ENCODE measurements at regions not wholly inside any gene's neighbourhood (a gene's known extent, or its start where the extent isn't known, plus 50 kb on each side); places are given as distances from the start of the nearest gene placed in this dataset.

DNA sequence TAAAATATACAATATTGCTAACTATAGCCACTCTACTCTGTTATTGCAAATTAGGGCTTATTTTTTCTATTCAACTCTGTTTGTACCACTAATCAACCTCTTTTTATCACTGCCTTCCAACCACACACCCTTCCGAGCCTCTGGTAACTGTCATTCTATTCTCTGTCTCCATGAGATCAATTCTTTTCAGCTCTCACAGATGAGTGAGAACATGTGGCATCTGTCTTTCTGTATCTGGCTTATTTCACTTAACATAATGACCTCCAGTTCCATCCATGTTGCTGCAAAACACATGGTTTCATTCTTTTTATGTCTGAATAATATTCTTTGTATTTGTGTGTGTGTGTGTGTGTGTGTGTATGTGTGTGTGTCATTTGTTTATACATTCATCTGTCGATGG is 350.1 kb upstream of the DACH1 start:
- DNase-seq: no peak

DNA sequence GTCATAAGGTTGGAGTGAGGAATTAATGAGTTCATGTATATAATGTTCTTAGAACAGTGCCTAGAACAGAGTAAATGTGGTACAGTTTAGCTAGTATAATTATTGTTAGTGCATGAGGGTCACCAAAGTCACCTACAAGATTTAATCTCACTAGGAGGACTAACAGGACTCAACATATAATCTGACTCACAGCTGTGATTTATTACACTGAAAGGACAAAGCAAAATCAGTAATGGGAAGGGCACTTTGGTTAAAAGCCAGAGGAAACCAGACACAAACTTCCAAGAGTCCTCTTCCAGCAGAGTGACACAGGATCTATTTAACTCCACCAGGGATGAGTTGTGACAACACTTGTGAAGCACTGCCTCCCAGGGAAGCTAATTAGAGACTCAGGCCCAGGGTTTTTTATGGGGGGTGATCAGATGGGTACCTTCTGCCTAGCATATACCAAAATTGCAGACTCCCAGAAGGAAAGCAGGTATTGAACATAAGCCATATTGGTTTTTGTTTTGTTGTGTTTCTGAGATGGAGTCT is 341.2 kb upstream of the DACH1 start:
- DNase-seq: no peak

DNA sequence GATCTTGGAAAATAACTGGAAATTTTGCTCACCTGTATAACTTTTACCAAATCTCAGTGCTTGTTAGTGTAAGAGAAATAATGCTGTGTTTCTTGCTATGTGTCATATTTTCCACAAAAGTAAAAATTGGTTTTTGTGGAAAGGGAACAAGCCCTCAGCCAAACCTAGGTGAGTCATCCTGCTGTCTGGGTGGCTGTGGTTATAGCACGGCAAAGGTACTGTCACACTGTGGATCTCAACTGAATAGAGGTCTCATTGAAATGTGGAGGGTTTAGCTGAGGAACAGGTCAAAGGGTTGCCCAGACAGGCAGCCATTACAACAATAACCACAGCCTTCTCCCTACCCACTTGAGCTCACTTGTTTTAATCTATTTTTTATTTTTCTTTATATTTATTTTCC is 338.8 kb upstream of the DACH1 start:
- peak in 1 of 5 experiments; percentile 5 for DNase-seq

DNA sequence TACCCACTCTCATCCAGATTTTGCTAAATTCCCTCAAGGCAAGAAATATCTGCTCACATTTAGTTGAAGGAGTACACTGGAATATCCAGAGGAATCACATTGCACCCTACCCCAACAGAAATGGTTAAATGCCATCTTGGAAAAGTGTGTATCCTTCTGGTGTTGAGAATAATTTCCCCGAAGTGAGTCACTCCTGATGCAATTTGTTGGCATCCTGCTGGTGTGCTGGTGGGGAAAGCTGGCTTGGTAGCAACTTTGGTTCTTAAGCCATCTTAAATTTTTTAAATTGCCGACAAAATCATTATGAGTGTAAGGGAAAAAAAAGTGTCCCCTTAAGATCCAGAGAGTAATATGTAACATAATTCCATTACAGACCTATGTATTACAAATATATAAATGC is 337.3 kb upstream of the DACH1 start:
- DNase-seq: no peak

DNA sequence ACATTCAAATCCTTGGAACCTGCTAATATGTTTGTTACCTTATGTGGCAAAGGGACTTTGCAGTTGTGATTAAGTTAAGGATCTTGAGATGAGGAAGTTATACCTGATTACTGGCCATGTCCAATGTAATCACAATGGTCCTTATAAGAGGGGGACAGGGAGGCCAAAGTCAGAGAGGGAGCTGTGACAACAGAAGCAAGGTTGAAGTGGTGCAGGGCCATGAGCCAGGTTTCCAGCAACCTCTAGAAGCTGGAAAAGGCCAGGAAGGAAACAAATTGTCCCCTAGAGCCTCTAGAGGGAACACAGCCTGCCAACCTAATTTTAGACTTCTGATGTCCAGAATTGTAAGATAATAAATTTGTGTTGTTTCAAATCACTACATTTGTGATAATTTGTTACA is 334.7 kb upstream of the DACH1 start:
- no peak for DNase-seq

DNA sequence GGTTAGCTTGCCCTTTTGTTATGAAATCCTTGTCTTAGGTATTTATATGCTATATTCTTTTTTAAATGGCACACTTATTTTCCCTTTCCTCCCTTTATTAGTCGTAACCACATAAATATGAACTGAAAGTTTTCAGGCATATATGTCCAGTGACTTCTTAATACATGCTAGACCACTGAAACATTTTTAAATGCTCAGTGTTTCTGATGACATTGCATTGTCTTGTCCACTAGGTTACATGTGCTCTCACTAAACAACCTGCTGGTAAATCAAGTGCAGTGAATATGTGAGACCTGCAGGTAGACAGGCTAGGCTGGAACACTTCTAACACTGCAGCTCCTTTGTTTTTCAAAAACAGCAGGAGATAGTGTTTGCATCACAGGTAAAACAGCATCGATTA is 332.6 kb upstream of the DACH1 start:
- no peak for DNase-seq

DNA sequence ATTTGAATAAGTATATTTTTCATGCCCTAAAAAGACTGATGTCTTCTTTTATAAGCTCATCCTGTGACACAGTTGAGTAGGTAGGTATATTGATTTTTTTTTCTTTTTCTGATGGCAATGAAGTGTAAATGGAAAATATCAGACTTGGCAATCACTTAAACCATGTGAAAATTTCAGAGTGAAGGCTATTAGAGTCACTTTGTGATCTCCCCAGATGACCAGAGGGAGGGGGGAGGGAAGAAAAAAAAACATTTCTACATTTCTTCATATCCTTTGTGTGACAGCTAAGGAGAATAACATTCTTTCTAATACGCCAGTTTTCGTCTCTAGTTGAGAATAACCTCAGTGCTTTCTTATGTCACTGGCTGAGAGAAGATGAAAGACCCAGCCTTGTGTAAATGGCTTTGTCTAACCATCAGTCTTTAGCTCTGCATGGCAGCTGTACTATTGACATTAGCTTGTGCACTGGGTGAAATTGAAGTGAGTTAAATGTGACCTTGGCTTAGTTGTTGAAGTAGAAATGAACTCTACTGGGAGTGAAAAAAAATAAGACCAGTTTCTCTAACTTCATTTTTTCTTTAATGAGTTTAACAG is 332.1 kb upstream of the DACH1 start:
- no peak for DNase-seq

DNA sequence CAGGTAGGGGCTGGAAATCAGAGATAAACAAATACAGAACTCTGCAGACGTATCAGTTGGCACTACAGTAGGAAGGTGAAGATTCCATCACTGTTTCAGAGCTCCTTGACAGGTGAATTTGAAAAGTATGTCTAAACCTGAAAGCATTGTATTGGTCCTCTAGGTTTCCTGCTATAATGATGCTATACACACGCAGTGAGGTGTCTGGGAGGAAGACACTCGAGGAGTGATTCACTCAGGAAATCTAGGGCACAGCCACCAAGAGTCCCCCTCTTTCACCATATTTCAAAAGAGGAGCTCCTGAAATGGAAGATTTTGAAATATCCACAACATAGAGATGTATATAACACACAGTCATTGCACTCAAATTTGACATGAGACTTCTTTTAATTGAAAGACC is 331.0 kb upstream of the DACH1 start:
- no peak for DNase-seq

DNA sequence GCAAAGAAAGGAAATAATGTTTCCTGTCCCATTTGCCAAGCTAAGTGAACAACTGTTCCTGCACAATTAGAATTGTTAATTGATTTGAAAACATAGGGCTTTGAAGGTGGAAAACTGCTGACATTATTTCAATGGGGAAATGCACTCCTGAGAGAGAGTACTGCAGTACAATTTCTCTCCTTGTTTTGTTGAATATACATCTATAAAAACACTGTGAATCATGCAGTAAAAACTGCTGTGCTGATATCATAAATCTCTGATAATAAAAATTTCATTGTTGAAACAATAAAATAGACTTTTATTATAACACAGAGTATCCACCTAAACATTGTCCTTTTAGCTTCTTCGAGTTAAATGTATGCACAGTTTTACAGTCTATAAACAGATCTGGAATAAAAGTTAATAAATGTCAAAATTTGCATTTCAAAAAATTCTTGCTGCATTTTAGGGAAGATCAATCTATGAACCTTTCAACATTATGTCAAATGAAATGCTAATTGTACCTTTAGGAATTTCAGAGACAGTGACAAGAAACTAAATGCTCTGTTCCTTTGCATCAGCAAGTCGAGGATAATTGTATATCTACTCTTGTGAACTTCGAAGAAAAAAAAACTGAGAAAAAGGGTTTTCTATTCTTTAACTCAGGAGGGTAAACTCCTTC is 328.2 kb upstream of the DACH1 start:
- no peak for DNase-seq

DNA sequence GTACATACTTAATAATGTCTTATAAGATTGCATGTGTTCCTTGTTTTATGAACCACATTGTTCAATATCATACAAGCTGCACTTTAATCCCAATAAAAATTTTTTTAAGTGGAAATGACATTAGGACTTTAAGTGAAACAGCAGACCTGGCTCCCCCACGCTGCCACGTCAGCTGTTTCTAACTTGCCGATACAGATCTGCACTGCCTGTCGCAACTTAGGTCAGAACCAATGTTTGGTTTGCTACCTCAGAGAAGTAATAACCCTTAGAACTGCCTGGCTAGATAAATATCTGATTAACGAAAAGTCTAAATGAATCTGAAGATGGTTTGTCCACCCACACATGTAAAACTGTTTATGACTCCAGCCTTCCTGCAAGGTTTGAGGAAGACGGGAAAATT is 327.5 kb upstream of the DACH1 start:
- DNase-seq: no peak

DNA sequence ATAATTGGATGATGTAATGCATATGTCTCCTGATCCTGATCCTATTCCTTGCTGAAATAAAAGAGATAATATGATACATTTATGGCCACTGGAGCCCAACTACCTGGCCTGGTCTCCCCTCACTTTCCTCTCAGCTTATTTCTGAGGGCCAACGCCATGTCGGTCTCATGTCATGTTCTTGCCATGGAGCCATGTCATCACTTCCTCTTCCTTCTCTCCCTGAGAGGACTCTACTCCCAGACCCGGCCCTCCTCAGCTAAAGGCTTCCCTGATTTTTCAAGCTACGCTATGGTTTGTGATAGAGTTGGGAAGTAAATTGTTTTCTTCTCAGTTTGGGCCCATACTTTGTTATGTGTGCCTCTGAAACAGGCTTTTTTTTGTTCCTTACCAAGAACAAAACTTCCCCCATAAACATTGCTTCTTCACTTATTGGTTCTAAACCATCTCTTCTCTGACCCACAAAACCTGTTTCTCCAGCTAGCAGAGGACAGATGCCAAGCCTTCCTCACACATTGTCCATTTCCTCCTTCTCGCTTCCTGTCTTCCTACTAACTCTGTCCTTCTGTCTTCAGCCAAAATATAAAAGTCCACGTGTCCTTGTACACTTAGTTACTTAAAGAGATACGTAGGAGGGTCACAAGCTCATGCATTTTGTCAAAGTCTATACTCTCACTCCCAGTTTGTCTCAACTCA is 319.9 kb upstream of the DACH1 start:
- DNase-seq: no peak

DNA sequence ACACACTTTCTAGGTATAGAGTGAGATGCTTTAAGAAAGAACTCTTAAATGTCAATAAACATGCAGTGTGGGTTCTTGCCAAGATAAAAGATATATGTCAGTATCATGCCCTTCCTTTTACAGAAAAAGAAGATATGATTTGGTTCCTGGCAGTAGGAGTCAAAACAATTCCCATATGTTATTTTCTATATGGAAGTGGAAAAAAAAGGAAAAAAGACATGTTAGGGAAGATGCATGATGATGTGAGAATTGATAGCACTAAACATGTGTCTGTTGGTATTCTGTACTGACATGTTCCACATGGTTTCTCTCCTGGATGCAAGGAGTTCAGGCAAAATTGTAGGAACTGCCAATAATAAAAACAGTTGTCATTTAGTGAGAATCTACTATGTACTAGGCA is 318.8 kb upstream of the DACH1 start:
- no peak for DNase-seq

DNA sequence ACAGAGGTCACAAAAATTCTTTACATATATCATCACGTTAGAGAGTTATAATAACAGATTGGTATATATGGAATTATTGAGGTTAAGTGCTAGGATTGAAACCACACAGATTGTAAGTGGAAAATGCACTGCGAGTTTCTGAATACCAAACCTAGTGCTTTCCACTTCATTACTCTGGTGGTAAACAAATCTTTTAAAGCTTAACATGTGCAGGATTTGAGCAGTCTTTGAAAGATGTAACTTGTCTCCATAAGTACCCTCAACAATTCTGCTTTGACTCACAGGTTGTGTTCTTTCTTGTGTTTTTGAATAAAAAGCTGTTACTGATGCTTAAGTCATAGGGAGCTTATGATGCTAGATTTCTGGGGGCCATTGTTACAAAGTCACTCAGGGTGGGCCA is 314.7 kb upstream of the DACH1 start:
- DNase-seq: no peak

DNA sequence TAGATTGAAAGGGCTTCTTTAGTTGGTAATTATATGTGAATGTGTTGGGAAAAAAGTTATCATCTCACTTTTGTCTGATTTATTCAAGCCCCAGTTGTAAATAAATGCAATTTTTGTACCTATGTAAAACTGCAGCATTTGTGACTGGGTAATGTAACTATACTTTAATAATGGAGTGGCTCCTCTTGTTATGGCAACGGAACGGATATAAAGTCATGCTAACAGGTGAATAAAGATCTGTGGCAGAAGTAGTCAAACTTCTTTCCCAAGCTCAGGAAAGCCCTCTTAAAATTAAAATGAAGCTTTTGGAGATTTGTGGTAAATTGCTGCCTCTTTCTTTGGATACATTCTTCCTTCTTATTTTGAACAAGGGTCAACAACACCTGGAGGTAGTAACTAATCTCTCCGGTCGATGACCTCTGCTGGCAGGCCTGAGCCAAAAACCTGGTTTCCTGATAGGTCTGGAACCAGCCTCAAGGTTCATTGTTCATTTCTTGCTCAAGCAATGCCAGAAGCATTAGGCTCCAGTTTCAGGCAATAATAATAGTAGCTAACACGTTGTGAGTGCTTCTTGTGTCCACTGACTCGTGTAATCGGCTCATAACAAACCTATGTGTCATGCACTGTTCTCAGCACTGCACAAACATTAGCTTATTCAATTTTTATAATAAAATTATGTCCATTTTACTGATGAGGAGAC is 313.4 kb upstream of the DACH1 start:
- DNase-seq: no peak

DNA sequence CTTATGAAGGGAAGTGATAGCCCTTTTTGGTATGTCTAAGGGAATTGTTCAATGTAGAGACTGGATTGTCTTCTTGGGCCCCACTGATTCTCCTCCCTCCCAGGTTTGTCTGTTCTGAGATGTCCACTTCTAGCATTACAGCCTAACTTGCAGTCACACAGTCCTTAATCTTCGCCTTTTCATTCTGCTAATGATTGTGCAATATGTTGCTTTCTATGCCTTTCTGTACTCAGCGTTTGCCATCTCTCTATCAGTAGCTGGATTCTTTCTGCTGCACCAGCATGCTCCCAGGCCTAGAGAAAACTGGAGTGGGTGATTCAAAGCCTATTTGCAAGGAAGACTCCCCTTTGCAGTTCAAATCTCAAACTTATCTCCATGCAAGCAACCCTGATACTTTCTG is 307.5 kb upstream of the DACH1 start:
- DNase-seq: no peak

DNA sequence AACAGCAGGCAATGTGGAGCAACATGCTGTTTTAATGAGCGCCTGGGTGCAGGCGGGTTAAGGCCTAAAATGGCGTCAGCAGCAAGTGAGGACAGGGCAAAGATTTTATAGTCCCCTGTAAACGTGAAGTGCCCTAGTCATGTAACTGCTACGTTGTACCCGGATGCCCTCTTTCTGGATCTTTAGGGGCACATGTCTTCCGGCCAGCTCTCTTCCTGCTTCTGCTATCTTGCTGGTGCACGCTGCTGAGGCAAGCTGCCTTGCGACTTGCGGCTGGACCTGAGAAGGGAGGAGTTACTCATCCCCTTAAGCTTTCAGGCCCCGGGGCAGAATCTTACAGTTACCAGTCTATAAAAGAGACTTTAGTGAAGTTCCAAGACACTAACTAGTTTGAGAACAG is 303.6 kb upstream of the DACH1 start:
- DNase-seq: no peak

DNA sequence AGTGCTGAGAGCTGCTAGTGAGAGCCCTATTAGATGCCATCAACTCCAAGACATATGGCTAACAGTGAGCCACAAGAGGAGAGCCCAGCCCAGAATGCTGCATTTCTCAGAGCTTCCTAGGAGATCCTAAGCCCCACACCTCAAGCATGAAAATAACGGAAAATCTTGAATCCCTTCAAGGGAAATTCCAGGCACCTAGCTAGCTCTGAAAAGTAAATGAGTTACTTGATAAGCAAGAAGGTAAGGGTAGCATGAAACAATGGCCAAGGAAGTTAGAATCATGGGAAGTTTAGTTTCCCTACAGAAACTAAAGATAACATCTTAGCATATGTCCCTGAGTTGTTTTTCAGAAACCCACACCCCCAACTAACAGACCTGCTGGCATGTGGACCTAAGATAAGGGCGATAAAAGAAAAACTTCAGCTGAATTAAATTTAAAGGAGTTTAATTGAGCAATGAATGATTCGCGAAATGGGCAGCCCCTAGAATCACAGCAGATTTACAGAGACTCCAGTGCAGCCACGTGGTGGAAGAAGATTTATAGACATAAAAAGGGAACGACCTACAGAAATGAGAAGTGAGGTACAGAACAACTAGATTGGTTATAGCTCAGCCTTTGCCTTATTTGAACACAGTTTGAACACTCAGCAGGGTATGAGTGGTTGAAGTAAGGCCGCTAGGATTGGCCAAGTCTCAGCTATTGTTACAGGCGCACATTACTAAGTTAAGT is 301.3 kb upstream of the DACH1 start:
- DNase-seq: no peak

DNA sequence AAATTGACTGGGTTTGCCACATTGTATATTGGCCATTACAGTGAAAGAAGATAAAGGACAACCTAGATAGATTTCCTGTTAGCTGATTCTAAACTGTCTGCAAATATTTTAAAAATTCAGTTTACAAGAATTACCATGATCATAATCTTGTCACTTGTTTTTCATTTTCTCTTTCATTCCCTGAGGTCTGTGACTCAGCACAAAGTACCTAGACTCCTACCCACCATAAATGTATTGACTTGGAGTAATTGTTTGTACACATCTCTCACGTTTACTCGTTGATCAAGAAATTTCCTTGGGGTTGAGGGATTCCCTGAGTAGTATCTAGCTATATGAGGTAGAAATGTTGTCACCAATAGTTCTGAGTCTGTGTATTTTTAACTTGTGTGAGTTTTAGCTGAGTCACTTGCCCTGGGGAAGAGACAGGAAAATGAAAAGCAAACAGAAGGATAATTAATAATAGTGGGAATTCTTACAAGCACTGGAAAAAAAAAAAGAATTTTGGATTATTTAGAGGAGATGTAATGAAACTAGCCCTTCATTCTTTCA is 299.2 kb upstream of the DACH1 start:
- DNase-seq: no peak

DNA sequence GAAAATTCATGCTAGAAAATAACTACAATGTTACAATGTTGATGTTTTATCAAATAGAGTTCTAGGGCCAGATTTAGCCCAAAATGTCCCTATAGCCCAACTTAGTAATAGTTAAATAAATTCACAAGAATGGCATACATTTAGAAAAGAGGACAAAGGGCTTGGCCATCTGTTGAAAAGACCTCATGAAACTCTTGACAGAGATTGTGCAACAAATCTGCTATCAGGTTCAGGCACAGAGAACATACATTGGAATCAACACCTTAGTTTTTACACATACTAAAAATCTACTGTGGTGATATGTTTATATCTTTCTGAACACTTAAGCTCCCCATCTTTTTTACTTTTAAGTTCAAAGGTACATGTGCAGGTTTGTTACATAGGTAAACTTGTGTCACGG is 298.3 kb upstream of the DACH1 start:
- DNase-seq: no peak

DNA sequence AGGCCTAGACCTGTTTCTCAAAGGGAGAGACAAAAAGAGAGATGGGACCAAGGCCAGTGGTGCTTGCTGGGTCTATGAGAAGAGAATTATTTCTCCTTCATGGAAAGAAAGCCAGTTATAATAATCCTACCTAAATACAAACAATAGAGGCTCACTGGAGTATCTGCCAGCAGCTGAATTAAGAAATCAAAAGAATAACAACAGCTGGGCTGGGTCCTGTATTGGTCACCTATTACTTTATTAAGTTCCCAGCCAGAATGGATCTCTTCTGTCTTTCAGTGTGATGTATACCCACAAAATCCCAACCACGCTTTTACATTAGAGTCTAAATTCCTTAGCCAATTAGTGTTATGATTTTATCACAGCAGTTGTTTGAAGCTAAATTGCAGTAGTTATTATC is 297.8 kb upstream of the DACH1 start:
- DNase-seq: no peak

DNA sequence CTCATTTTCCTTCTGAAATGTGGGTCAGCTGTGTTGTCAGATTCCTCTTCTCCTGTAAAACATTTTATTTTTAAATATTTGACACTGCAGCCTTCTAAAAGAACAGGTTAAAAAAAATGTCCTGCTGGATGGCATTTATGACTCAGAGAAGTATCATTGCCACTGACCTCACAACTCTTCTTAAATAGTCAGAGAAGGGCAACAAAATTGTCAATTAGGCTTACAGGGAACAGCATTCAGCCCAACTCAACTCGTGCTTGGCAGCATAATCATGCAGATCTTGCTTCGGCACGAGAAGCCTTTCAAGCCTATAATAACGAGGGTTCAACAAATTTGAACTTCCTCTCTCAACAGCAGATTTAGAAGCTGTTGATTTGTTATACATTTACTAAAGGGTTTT is 296.7 kb upstream of the DACH1 start:
- no peak for DNase-seq

DNA sequence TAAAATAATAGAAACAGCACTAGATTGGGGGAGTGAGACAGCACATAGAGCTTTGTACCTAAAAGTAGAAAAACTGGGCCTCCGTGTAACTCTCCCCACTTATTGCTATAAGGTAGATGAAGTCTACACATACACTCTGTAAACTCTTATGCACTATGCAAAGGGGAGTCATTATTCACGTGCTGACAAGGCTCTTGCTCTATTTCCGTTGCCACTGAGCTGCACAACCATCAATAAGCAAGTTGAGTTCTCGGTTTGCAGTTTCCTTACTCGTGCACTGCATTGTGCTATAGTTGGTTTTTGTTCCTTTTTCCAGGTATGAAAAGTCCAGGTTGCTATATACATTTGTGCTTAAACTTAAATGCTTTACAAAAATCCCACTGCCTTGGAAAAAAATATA is 294.0 kb upstream of the DACH1 start:
- no peak for DNase-seq

DNA sequence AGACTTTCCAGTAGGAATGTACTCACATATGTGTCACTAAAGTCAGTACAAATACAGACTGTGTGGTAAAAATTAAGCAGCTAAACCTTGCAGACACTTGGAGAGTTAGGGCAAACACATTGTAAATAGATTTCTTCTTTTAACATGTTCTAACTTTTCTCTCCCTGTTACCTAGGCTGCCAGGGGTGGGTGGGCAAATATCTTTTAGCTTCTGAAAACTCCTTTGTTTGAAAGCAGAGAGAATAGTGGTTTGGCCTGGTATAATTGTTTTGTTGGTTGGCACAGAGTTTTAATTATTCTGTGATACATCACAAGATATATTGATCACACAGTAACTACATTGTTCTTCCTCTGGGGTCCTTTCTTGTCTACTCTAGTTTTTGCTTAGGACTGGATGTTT is 289.8 kb upstream of the DACH1 start:
- DNase-seq: no peak

Data from T-helper 2 cell (primary cell).